ENCODE measurements at regions not wholly inside any gene's neighbourhood (a gene's known extent, or its start where the extent isn't known, plus 50 kb on each side); places are given as distances from the start of the nearest gene placed in this dataset.
A peak's percentile ranks its signal among the peaks of the same experiment; 100 is the strongest.

DNA sequence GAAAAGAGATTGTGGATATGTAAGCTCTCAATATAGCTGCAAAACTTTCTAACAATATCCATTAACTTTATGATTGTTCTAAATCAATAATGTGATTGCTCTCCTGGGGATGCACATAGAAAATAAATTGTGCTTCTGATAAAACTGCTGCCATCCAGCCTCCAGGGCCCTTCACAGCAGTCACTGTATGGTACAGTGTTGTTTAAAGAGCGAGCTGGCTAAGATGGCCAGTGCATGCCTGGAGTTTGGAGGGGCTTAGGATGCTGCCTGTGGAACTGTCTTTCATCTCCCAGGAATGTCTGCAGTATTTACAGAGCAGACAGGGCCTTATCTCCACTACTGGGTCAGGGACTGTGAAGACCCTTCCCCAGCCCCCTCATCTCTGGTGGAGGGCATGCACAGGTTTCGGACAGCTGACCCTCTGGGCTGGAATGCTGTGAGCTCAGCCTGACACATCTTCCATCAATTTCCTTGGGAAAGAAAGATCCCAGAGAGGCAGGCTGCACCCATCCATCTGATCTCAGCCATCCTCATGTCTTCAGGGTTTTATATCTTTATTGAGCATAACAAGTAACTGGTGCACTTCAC lies 137.0 kb downstream of the PLPP3 start:
- no peak for DNase-seq

DNA sequence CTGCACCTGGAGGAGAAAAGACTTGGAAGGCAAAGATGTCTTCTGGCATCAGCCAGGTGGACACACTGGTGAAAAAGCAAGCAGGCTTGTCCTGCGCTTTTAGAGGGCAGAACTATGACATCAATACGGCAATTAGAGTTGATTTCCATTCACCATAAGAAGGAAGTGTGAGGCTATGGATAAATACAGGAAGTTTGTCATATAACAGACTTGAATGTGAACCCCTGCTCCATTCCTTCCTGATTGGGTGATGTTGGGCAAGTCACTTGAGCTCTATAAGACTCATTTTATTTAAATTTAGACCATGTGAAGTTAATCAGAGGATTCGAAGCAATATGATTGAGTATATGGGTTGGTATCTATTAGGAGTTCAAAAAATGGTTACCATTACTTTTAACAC lies 137.8 kb downstream of the PLPP3 start:
- DNase-seq = no peak

DNA sequence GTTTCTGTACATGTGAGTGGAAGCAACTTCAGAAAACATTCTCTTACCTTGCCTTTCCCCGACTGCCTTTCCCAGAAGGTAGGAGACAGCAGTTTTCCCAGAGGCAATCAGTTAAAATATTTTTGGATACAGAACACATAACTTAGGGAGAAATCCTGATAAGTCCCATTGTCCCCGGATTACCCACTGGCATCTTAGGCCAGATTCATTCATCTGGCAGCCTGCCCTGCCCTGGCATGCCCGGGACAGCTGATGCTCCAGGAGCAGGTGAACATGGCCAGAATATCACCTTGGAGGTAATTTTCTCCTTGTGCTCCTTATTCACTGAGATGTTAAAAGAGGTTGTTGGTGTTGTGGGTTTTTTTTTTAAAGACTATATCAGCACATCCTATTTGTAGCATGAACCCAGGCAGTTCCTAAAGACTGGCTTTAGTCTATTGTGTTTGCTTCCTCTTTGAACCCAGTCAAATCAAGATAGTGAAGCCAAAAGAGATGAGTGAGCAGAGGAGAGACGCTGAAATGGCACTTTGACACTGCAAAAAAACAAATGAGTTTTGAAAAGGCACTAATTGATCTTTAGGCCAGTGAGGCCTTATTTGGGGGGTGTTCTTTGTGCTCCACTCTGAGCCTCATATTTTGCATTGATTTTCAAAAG lies 139.6 kb downstream of the PLPP3 start:
- DNase-seq = peak in 1 of 56 donors; percentile 15

DNA sequence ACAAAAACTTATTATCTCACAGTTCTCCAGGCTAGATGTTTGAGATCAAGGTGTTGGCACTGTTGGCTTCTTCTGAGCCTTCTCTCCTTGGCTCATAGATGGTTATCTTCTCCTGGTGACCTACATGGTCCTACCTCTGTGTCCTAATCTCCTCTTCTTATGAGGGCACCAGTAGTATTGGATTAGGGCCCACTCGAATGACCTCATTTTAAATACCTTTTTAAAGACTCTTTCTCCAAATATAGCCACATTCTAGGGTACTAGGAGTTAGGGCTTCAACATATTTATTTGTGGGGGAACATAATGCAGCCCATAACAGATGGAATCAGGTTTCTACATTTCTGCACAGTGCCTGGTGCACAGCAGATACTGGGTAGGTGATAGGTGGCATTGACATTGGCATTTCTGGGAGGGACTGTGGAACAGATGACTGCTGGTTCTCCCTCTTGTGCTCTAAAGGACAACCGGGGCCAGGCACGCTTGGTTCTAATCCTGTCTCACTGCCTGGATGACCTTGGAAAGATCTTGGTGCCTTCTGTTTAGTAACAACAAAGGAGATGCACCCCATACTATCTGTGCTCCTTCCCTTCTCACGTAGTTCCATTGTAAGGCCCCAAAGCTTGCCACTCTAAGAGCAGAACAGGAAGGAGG lies 140.3 kb downstream of the PLPP3 start:
- DNase-seq = no peak

DNA sequence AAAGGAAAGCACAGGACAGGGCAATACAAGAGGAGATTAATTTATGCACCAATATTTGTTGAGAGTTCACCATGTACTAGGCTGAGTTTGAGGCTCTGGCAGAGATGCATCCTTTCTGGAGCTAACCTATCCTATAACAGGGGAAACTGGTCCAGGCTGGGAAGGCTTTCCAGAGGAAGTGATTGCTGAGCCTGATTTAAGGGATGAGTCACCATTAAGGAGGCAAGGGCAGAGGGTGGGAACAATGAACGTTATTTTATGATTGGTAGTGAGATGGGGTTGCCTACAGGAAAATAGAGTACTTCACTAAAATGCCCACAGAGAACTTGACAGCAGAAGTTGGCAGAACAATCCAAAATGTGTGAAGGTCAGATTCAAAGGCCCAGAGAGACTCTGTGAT lies 141.4 kb downstream of the PLPP3 start:
- DNase-seq = peak in 1 of 56 donors; percentile 6

DNA sequence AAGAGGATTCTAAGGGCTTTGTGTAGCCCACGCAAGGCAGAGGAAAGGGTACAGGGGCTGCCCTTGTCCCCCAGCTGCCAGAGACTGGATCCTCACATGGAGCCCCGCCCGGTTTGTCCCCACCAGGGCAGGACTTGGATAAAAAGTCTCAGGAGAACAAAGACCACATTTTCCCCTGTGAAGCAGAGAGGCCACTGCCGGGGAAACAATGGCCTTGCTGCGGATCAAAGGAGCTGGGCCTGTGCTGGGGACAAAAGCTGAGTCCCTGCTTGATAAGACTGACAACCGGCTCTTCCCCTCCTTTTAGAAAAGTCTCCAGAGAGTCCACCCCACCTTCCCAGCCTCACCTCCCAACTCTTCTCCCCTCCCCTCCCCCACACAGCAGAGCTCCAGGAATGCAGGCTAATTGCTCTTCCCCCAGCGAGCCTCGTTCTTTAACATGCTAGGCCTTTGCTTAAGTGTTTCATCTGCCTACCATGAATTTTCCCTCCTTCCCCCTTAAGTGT lies 142.4 kb downstream of the PLPP3 start:
- DNase-seq = peak in 55 of 56 donors; percentile 11 to 89 (median 66)

DNA sequence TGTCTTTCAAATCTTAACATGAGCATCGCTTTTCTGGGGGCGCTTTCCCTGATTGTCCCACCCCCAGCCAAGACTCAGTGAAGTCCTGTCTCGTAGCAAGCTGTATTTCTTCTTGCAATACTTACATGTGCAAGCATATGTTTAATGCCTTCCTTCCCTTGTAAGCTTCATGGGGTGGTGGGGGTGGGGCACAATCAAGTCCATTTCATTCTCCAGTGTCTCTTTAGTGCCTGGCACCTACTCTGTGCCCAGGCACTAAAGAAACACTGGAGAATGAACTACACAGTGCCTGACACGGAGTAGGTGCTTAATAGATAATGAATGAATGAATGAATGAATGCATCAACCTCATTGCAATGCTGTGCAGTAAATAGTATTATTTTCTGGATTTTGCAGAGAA lies 143.1 kb downstream of the PLPP3 start:
- peak in 6 of 56 donors; percentile 35 to 75 (median 48) for DNase-seq

DNA sequence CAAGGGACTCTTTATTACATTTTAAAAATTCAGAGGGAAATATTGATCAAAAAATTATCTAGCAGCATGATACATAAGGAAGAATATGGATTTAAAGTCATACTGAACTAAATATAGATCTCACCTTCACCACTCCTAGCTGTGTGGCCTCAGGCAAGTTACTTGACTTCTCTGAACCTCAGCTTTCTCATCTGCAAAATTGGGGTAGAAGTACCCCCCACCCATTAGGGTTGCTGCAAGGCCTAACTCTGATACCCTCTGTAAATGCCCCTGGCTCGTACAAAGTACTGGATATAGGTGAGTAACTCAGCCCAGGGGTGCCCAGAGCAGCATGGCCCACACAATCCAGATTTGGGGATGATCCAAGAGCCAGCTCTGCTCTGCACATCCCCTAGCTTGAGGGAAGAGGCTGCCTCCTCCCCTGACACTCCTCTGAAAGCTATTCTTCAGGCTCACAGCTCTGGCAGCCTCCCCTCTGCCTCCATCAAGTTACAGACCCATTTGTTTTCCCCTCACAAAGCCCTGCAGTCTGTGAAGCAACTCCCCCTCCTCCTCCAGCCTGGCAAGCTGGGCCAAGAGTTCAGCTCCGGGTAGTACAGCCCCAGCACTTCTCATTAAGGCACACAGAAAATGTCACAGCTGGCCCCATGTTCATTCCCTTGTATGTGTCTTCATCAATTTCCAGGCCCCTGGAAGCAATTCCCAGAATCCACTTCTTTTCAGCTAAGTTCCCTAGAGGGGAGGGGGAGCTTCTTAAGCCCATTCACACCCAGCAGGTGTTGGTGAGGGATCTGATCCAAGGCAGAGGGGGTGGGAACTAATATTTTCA lies 143.7 kb downstream of the PLPP3 start:
- DNase-seq = peak in 54 of 56 donors; percentile 40 to 95 (median 80)

DNA sequence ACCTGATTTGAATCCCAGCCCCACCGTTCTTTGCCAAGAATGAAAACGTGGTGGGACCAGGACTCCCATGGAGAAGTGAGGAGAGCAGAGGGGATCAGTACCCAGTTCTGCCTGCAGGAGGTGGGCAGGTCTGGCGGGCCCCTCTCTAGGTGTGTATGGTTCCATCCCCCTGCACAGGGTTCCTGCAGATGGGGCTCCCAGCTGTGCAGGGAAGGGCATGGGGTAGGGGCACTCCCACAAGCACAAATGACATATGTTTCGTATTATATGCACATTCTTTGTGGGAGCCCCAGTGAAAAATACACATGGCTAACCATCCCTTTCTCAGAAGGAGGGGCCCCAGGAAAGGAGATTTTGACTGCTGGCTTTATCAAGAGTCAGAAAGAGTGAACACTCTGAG lies 144.6 kb downstream of the PLPP3 start:
- no peak for DNase-seq

DNA sequence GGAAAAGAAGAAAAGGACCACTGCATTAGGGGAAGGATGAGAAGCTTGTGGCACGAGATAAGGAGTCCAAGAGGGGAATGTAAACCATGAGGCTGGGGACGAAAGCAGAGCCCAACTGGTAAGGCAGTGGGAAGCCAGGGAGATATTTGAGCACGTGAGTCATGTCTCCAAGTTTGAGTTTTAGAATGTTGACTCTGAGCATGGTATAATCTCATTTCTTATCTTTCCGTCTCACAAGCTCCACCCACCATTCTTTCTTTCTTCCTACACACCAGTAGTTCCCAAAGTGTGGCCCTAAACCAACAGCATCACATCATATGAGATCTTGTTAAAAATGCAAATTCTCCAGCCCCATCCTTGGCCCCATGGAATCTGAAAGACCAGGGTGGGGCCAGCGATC lies 145.3 kb downstream of the PLPP3 start:
- DNase-seq = no peak

DNA sequence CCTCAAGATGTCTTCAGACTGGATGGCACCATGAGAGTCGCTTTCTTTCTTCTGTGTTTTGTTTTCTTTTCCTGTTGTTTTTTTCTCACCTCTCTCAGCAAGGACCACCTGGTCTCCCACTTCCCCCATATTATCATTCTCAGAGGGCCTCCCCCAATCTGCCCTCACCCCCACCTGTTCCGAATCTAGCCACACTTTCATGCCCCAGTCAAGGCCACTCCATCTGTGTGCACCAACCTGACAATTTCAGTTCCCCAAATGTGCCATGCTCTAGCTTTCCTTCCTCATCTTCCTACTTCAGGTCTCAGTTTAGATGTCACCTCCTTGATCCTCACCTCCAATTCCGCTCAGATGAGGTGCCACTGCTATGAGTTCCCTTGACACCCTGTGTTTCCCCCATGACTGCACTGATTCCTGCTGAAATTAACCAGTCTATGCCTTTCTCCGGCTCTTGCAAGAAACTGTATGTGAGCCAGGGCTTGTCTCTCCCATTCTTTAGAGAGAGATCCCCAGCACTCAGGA lies 146.2 kb downstream of the PLPP3 start:
- DNase-seq = peak in 1 of 56 donors; percentile 11

DNA sequence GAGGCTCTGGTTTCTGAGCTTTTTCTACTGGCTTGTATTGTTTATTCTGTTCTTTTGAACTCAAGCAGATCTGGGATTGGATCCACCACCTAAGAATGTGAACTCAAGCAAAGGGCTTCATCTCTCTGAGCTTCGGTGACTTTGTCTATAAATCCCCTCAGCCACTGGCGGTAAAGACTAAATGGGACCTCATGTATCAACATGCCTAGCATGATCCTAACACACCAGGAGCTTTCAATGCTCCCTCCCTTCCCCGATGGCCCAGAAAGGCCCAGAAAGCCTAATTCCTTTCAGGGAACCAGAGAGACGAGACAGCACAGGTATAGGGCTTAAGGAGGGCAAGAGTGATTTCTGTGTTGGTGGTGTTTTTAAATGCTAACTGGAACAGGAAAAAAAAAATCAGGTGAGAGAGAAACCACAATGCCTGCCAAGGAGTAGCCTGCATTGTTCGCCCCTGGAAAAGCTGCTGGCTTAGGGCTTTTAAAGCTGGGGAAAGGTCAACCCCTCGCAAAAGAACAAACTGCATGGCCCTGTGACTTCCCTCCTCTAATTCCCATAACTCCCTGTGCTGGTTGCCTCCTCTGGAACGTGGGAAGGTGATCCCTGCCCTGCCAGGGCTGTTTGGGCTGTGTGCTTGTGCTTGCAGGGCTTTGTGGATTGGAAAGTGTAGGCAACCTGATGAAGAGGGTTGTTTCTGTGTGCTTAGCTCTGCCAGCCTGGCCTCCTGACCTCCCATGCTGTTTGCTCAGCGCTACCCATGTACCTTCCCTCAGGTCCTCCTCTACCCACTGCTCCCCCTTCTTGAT lies 147.0 kb downstream of the PLPP3 start:
- no peak for DNase-seq

DNA sequence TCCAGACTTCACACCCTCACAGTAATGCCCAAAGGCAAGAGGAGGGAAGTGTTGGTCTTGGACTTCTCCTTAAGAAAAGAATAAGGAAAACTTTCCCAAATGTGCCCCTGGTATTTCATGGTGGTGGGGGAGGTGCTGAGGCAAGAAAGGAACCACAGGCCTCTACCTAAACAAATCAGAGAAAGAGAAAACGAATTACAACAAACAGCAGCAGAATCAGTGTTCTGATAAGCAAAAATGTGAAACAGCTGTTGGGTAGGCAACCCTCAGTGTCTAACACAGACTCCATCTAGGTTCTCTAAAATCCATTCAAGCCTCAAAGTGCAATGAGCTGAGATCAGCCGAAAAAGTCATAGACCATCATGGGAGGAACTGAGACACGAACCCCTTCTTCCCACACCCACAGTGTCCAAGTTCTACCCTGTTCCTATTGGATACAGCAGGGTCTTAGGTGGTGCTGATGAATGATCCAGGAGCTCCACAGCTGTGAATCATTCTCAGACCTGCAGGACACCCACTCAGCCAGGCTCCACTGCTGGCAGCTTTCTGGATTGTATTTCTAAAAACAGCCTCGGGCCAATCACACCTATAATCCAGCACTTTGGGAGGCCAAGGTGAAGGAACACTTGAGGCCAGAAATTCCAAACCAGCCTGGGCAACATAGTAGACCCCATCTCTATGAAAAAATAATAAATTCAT lies 149.1 kb downstream of the PLPP3 start:
- no peak for DNase-seq

DNA sequence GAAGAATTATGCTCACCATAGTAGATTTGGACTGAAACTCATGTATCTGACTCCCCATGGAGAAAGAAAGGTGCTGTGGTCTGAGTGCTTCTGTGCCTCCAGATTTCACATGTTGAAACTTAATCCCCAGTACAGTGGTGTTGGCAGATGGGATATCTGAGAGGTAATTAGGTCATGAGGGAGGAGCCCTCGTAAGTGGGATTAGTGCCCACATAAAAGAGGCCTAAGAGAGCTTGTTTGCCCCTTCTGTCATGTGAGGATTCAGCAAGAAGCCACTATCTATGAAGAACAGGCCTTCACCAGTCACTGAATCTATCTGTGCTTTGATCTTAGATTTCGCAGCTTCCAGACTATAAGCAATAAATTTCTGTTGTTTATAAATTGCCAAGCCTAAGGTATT lies 150.1 kb downstream of the PLPP3 start:
- no peak for DNase-seq

DNA sequence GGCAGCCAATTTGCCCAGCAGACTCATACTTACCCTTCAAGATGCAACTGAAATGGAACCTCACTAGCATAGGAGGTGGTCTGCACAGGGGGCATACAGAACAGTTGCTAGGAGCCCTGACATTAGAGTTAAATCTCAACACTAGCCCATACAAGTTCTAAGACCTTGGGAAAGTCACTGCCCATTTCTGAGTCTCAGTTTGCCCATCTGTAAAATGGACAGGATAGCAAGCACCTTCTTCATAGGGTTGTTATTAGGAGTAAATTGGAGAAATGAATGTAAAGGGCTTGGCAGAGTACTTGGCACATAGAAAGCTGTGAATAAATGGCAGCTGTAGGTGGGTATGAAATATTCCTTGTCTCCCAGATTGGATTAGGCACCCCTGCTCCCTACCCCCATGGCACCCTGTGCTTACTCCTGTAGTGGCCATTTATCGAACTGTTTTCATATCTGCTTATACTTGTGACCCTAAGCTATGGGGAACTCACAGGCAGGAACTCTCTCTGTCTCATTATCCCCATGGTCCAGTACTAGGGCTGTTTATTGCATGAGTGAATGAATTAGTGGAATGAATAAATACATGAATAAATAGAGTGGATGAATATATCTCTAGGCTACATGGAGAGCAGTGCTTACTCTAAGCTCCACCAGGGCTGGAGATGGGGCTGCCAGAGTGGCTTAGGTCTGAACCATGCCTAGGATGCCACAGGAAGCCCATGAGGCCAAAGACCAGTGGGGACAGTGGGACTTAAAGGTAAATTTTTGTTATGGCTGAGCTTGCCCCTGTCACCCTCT lies 152.6 kb downstream of the PLPP3 start:
- no peak for DNase-seq

DNA sequence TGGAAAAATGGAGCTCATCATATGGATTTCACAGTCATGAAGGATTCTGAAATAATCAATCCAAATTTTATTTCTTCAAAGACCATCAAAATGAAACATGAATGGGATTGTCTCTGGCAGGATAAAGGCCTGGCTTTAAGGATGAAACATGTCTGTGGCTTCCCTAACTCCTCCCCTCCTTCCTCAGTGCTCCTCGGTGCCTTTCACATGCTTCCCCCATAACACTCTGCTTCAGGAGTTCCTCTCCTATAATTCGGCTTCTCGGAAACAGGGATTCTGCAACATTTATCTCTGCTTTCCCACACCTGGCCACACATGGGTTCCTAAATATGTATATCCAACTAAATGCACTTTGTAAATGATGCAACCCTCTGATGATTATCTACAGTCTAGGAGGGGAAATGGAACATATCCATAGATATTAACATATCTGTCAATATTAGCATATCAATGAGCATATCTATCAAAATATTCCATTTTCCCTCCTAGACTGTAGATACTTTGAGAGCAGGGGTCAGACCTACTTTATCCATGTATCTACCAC lies 153.8 kb downstream of the PLPP3 start:
- DNase-seq = no peak

DNA sequence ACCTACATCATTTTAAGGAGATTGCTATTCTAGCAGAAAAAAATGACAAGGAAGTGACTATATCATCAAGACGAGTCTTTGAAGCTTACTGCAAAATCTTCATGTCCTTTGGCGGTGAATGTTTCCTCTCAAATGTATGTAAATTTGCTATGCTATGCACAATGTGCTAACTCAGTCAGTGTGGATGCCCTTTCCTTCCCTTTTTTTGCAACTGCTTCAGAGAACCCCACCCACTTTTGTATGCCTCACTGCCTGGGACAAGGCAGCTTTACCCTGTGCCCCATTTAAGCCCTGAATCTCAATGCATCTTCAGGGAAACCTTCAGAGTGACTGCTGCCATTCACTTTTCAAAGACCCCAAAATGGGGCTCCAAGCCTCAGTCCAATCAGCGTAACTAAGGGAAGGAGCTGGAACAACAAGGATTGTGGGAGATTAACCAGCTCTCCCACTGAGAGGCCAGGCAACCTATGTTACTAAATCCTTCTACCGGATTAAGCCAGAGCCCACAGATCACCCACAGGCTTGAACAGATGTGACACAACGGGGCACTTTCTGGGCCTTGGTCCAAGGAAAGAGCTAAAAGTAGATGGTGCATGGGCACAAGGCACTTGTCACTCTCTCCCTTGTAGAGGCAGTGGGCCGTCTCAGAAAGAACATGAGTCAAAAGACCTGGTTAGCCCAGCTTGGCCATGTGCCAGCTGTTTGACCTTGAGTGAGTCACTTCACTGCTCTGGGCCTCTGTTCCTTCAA lies 154.4 kb downstream of the PLPP3 start:
- peak in 1 of 56 donors; percentile 57 for DNase-seq

DNA sequence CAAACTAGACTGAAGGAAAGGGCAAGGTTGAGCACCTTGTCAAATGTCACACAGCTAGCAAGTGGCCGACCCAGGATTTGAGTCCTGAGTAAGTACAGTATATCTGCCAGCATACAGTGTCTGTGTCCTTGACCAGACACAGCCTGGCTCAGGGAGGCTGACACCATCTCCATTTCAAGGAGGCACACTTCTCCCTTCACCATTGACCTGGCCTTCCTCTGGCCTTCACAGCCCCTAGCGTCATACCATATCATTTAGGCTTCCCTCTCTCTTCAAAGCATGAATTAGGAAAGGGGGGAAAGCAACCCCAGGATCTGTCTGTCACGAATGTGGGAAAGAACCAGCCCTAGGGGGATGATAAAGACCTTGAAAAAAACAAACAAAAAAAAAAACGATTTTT lies 155.6 kb downstream of the PLPP3 start:
- DNase-seq = no peak
